ENCODE measurements at regions not wholly inside any gene's neighbourhood (a gene's known extent, or its start where the extent isn't known, plus 50 kb on each side); places are given as distances from the start of the nearest gene placed in this dataset.

DNA sequence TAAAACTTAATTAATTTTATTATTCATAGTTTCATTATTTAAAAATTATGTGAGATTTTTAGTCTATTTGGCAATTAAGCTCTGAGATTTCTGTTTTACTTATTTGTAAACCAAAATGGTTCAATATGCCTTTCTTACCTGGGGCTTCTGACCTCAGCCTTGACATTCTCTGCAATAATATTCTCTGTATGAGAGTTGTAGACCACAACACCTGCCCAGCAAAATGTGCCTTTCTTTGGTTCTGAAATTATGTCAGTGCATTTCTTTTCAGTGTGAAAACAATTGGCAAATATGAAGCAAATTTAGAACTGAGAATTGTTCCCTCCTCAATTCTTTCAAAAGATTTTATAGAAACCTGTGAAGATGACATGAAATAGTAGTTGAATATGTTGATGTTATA lies 426.4 kb upstream of the FZD8 start:
- no peak for TF ChIP-seq MXI1 (IDR thresholded peaks at IDR 0.05; ENCODE audit: borderline replicate concordance, low read depth, low read length)
- TF ChIP-seq, protein P1, sequence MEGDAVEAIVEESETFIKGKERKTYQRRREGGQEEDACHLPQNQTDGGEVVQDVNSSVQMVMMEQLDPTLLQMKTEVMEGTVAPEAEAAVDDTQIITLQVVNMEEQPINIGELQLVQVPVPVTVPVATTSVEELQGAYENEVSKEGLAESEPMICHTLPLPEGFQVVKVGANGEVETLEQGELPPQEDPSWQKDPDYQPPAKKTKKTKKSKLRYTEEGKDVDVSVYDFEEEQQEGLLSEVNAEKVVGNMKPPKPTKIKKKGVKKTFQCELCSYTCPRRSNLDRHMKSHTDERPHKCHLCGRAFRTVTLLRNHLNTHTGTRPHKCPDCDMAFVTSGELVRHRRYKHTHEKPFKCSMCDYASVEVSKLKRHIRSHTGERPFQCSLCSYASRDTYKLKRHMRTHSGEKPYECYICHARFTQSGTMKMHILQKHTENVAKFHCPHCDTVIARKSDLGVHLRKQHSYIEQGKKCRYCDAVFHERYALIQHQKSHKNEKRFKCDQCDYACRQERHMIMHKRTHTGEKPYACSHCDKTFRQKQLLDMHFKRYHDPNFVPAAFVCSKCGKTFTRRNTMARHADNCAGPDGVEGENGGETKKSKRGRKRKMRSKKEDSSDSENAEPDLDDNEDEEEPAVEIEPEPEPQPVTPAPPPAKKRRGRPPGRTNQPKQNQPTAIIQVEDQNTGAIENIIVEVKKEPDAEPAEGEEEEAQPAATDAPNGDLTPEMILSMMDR (conservative IDR thresholded peaks at IDR 0.05; ENCODE audit: low read depth, low read length) = no peak
- TF ChIP-seq RCOR1 (IDR thresholded peaks at IDR 0.05; ENCODE audit: insufficient replicate concordance, low read length) = no peak
- no peak for TF ChIP-seq POLR2A (IDR thresholded peaks at IDR 0.05; ENCODE audit: low read depth, low read length)
- no peak for TF ChIP-seq CEBPB (IDR thresholded peaks at IDR 0.05; ENCODE audit: low read depth, low read length)
- no peak for TF ChIP-seq MAZ (IDR thresholded peaks at IDR 0.05; ENCODE audit: borderline replicate concordance, low read depth, low read length)
- TF ChIP-seq RFX5 (IDR thresholded peaks at IDR 0.05; ENCODE audit: low read depth, low read length) = no peak
- TF ChIP-seq, protein P2, sequence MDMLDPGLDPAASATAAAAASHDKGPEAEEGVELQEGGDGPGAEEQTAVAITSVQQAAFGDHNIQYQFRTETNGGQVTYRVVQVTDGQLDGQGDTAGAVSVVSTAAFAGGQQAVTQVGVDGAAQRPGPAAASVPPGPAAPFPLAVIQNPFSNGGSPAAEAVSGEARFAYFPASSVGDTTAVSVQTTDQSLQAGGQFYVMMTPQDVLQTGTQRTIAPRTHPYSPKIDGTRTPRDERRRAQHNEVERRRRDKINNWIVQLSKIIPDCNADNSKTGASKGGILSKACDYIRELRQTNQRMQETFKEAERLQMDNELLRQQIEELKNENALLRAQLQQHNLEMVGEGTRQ (IDR thresholded peaks at IDR 0.05; ENCODE audit: low read depth, low read length) = no peak
- TF ChIP-seq FOS (IDR thresholded peaks at IDR 0.05; ENCODE audit: low read depth, low read length) = no peak
- TF ChIP-seq MAFK (IDR thresholded peaks at IDR 0.05; ENCODE audit: low read depth, low read length) = no peak
- TF ChIP-seq BHLHE40 (IDR thresholded peaks at IDR 0.05; ENCODE audit: low read depth, low read length) = no peak

Data from IMR-90 (cell line).